HG02759 (cell line): ENCODE measurements at regions not wholly inside any gene's neighbourhood (a gene's known extent, or its start where the extent isn't known, plus 50 kb on each side); places are given as distances from the start of the nearest gene placed in this dataset.
"Not testable (repeated sequence)": the region's sequence is repeated elsewhere in the genome, so short reads cannot be mapped to it uniquely, and the experiment has no call there.

Source experiments
- ATAC-seq: cut with Tn5 transposase; IDR thresholded peaks from one replicate; pipeline ENCODE4 v1.9.1; 2021; ENCODE audit warnings: mild to moderate bottlenecking, moderate library complexity; ENCODE audit not compliant: unreplicated experiment

DNA sequence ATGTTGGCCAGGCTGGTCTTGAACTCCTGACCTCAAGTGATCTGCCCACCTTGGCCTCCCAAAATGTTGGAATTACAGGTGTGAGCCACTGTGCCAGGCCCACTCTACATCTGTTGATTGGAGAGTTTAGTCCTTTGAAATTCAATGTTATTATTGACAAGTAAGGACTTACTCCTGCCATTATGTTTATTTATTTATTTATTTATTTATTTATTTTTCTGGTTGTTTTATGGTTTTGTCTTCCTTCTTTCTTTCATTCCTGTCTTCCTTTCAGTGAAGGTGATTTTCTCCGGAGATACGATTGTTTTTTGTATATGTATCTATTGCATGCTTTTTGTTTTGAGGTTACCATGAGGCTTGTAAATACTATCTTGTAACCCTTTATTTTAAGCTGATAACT is 602.6 kb downstream of the EPM2A start:
- no peak for ATAC-seq

DNA sequence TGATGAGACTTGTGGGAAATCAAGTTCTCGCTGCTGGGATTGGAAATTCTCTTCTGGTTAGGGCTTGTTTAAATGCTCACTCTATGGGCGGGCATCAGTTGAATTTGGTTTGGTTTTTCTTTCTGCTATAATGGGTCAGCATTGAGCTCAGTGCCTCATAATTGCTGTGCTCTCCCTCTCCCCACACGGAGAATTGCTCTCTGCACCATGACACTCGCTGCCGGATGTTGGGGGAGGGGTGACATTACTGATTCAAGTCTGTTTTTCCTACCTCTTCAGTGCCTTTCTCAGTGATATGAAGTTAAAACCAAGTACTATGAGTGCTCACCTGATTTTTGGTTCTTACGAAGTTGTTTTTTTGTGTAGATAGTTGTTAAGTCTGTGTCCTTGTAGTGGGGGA is 599.6 kb downstream of the EPM2A start:
- no peak for ATAC-seq

DNA sequence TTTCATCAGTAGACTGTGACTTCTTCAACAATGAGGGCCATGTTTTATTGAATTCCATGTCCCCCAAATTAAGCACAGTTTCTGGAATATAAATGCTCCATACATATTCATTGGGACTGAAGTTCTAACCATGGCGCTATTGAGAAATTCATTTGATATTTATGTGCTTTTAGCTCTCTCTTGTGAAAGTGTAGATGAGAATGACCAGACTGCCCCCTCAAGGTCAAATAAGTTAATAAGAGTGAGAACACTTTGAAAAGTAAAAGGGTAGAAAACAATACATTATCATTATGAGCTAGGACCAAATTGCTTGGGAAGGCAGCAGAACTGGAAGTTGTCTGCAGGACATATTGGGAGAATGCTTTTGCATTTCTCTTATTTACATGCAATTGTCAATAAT is 597.9 kb downstream of the EPM2A start:
- no peak for ATAC-seq

DNA sequence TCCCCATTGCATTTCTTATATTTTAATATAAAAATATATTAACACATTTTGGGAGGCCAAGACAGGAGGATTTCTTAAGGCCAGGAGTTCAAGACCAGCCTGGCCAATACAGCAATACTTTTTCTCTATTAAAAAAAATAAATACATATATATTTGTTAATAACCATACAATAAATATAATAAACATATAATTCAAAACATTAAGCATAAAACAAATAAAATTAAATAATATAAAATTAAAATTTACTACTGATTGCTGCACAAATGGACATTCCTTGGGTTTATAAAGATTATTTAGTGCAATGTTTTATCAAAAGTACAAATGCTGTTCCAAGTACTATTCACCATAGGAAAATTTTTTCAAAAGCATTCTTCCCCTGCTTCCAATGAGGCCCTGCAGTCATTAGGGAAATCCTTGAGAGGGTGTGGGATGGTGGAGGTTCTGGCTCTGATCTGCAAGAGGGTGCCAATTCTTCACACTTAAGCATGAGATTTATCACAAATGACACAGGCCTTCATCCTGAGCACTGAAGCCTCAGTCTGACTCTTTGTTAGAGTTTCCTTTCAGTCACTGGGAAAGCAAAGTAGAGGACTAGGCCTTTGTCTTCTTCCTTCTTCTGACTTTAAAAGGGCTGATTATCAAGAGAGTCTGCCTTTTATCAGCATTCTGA is 596.7 kb downstream of the EPM2A start:
- ATAC-seq: no peak

DNA sequence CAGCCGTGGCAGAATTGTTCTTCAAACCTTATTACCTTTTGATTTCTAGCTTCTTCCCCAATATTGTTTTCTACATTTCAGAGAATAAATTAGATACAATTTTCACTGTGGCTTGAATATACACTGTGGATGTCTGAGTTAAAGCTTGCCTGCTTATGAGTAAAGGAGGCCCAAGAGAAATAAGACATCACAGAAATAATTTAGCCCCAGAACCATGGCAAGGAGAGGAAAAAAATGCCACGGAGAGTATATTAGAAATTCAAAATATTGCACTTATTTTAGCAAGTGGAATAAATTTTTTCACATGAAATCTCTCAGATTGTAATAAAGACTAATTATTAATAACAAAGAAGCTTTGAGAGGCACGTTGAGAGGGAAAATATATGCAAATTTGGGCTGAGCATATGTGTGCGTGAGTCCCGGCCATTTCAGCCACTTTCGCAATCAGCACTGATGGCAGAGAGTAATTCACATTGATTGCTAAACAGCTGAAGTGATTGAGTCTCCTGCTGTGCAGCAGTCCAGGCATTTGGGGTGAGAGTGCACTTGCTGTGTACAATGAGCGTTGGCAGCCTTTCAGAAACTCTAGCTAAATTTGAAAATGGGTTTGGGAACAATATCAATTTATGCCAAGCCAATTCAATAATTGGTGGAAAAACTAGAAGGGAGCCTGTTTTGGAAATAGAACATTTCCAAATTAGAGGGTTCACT is 596.0 kb downstream of the EPM2A start:
- ATAC-seq: no peak

DNA sequence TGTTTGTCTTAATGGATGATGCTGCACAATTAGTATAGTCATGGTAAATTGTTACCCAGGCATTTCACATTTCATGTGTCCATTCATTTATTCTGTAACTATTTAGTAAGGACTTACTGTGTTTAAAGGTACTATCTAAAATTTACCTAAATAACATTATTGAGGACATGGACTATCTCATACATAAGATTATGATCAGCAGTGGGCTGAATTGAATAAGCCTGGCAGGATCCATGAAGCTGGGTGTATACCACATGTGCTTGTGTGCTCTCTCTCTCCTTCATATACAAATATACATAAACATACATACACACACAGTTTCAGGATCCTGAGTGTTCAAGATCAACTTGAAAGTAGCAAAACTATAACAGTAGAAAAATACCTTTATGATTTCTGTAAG is 595.4 kb downstream of the EPM2A start:
- no peak for ATAC-seq

DNA sequence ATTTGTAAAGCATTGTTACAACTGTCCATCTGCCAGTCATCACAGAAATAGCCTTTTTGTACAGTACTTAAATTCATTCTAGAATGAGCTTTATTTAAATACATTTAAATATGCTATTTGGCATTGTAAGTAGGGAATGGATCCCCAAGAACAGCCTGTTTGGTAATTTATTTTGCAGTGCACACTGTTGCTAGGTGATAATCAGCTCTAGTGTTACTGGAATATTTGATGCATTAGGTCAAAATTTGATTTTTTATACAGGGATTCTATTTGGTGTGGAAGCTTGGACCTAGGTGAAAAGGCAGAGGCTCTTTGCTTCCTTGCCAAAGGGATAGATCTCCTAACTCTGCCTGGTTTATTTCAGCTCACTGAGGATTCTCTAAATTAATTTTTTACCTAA is 593.7 kb downstream of the EPM2A start:
- ATAC-seq: no peak

DNA sequence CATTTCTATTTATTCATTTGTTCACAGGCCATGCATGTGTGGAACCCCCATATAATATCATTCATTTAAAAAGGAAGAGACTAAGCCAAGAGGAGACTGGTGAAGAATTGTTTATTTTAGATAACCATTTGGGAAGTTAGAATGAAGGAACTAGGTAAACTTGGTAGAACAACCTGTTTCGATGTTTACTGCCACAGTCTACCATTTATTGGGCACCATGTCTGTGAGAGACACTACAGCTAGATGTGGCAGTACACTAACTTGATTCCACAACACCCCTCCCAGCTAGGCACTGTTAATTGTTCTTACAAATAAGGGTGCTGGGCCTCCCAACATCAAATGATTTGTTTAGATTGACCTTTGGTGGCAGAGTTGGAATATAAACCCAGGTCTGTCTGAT is 592.4 kb downstream of the EPM2A start:
- no peak for ATAC-seq

DNA sequence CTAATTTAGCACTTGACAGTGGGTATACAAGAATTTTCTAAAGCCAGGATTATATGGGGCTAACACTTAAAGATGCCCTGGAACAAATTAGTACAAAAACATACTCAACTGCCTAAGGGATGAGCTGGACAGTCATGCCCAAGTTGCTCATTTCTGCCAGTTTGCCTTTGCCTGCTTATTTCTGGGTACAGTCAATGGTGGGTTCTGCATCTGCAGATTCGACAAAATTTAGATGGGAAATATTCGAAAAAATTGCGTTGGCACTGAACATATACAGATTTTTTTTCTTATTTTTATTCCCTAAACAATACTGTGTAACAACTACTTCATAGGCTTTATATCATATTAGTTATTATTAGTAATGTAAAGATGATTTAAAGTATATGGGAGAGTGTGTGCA is 591.9 kb downstream of the EPM2A start:
- no peak for ATAC-seq

DNA sequence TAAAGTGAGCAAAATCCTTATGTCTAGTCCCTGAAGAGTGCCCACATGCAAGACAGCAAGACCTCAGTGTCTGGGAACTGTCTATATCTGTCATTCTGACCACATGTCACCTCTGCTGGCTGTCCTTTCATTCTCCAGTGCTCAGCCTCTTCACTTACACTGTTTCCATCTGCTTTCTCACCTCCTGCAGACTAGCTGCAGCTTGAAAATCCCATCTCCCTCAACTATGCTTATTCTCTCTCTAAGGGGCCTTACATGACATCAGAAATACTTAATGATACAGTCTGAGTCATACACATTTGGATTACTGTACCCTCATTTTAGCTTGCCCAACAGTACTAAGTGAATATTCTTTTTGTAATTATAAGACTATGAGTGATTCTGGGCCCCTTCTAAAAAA is 587.8 kb downstream of the EPM2A start:
- ATAC-seq: no peak

DNA sequence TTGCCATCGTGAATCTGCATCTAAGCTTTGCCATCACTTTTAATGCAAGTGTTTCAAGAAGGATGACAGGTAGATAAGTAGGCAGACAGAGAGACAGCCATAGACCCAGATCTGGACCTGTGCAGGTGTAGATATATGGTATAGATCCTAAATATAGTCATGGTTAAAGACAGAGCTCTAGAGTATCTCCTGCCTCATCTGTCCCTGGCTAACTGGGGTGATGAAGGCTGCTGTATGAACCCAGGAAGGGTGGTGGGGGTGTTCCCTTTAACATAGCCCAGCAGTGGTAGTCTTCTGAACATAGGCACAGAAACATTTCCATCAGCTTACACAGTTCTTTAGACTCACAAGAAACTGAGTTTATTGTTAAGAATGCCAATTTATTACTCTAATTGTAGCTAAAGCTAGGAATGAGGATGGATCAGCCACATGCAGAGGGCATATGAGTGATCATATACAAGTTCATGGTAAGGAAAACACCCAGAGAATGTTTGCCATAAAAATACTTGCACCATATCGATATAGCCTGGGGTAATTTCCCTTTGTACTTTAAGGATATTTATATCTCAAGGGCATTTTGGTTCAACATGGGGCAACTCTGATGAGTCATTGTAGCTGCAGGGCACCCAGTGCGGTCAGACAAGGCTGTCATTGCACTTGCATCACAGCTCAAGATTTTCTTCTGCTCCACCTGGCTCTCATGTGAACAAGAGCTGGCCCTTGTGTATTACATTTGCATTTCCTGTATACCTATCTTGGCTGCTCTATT is 587.2 kb downstream of the EPM2A start:
- ATAC-seq: peak; percentile 81

DNA sequence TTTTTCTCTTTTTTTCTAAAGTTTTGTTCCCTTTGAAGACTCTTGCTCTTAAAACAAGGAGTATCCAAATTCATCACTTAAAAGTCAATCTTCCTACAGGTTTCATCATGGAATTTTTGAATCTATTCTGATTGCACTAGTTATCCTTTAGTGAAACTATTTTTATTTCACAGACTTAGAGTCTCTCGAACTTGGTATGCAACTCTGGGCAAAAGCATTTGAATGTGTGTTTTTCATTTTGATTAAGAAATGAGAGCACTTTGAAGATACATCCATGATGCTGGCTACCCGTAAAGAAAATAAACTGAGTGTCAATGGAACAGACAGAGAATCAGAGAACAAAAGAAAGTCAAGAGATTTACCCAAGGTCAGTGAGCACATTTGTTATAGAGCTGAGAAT is 586.5 kb downstream of the EPM2A start:
- no peak for ATAC-seq

DNA sequence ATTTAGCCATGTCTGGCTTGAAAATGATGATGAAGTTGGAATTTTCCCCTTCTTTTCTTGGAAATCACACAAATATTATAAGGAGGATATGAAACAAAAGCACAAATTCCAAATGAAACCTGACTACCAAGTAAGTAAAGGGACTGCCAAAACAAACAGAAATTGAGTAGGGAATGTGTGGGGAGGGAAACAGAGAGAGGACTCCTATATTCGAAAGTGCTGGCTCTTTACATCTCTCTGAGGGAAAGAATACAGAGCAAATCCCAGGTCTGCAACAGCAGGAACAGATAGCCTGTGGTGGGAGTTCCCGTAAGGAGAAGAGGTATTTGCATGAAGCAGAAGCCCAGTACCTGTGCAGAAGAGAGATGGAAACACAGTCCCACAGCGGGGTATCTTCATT is 583.7 kb downstream of the EPM2A start:
- ATAC-seq: no peak

DNA sequence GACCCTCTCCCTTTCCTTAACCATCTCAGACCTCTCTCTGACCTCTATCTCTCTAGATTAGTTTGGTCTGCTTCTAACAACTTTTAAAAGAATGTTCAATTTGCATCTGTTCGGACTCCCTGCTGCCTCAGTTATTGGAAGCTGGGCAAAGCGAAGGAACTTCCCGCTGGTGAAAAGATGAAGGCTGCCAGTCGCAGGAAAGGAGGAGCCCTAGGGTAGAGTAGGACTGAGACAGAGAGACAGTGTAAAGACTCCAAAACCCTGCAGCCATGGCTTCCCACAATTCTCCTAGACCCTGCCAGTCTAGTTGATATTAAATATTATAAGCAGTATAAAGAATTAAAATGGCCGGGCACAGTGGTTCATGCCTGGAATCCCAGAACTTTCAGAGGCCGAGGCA is 581.8 kb downstream of the EPM2A start:
- ATAC-seq: no peak

DNA sequence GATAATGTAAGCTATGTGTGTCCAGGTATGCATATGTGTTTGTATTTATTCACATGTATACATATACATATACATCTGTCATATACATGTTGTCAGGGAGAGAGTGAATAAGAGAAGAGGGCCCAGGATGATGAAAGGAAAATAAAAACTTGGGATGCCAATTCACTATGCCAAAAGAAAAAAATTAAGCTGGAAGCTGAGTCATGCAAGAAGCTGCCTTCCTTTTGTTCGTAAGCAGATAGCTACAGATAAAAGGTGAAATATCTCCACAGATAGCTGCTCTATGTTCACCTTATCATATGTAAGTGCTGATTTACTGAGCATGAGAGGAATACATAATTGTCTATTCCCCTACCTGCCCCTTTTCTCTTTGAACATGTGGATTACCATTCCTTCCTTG is 579.9 kb downstream of the EPM2A start:
- ATAC-seq: no peak

DNA sequence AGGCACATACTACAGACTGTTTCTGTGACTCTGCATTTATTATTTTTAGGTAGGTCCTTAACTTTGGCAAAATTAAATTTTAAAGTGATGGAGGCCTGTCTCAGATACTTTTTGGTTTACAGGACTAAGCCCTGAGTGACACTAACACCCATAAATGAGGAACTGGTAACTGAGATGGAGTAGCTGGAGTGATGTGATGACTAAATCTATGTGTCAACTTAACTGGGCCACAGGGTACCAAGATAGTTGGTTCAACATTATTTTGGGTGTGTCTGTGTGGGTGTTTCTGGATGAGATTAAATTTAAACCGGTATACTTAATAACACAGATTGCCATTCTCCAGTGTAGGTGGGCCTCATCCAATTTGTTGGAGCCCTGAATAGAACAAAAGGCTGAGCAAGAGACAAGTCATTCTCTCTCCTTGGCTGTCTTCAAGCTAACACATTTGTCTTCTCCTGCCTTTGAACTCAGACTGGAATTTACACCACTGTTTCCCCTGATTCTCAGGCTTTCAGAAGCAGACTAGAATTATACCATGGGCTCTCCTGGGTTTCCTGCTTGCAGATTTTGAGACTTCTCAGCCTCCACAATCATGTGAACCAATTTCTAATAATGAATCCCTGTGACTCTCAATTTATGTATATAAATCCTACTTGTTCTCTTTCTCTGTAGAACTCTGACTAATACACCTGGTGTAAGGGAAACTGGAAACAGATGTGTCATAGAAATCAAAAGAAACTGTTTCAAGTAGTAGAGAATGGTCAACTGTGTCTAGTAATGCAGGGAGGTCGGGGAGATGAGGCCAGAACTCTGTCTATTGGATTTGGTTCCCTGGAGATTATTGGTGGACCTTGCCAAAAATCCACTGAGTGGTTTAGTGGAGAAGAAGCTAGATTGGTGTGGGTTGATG is 579.2 kb downstream of the EPM2A start:
- no peak for ATAC-seq

DNA sequence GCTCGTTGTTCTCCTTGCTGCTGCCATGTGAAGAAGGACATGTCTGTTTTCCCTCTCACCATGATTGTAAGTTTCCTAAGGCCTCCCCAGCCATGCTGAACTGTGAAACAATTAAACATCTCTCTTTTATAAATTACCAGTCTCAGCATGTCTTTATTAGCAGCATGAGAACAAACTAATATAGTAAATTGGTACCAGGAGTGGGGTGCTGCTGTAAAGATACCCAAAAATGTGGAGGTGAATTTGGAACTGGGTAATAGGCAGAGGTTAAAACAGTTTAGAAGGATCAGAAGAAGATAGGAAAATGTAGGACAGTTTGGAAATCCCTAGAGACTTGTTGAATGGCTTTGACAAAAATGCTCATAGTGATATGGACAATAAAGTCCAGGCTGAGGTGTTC is 576.7 kb downstream of the EPM2A start:
- ATAC-seq: not testable (repeated sequence)

DNA sequence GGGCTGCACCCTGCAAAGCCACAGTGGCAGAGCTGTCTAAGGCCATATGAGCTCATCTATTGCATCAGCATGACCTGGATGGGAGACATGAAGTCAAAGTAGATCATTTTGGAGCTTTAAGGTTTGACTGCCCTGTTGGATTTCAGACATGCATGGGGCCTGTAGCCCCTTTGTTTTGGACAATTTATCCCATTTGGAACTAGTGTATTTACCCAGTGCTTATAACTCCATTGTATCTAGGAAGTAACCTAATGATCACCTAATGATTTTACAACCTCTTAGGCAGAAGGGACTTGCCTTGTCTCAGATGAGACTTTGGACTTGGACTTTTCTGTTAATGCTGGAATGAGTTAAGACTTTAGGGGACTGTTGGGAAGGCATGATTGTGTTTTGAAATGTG is 575.4 kb downstream of the EPM2A start:
- no peak for ATAC-seq

DNA sequence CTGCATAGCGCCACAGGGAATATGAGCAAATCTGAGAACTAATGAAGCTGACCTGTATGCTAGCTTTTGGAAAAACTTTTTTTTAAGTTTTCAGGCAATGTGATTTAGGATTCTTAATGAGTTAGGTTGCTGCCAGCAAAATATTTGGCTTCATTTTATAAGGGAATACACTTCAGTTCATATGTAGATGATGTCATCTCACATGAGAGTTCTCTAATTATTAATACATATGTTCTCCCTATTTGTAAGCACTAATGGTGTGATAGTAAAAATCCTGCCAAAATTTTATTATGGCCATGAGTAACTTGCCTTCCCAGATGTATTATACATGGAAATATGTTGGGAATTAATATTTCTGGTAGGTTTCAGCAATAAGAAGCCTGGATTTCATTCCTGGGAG is 573.8 kb downstream of the EPM2A start:
- ATAC-seq: no peak

DNA sequence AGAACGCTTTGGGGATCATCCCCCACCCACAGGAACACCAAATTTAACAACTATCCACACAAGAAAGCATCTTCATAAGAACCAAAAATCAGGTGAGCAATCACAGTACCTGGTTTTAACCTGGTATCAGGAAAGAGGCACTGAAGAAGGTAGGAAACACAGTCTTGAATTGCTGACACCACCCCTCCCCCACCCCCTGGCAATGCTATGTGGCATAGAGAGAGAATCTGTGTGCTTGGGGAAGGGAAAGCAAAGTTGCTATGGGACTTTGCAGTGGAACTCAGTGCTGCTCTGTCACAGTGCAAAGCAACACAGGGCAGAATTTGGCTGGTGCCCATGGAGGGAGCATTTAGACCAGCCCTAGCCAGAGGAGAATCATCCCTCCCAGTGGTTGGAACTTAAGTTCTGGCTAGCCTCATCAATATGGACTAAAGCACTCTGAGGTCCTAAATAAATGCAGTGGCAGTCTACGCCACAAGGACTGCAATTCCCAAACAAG is 565.5 kb downstream of the EPM2A start:
- no peak for ATAC-seq

DNA sequence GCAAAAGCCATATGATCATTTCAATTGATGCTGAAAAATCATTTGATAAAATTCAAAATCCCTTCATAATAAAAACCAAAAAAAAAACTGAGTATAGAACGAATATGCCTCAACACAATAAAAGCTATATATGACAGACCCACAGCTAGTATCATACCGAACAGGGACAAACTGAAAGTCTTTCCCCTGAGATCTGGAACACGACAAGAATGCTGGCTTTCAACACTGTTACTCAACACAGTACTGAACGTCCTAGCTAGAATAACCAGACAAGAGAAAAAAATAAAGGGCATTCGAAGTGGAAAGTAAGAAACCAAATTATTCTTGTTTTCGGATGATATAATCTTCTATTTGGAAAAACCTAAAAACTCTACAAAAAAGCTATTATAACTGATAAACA is 559.9 kb downstream of the EPM2A start:
- ATAC-seq: no peak
